SK-N-SH (cell line): ENCODE measurements at regions not wholly inside any gene's neighbourhood (a gene's known extent, or its start where the extent isn't known, plus 50 kb on each side); places are given as distances from the start of the nearest gene placed in this dataset.

Source experiments
- CTCF ChIA-PET: fragments of 300-600, 350-600 bp; formaldehyde crosslinking; extraction: SDS; loops from one replicate; lab custom pipeline; 2021; lab: Yijun Ruan, JAX
- POLR2A ChIA-PET: fragments of 350-600 bp; sonication (Branson Sonifier 250); formaldehyde crosslinking; extraction: SDS; loops from one replicate; lab custom pipeline; 2020; ENCODE audit warnings: antibody characterized with exemption, inconsistent platforms; lab: Yijun Ruan, JAX
- DNase-seq: peaks from one replicate; pipeline ENCODE4 v3.0.0; 2012
- H2AFZ ChIP-seq: fragments of 200-600 bp; sonication (generic); 2 replicates; pipeline ENCODE4 v1.8.1; 2016; ENCODE audit warnings: antibody characterized with exemption, mild to moderate bottlenecking, low read depth
- H3F3A ChIP-seq: fragments of 200-600 bp; sonication (generic); replicated peaks from 2 replicates; pipeline ENCODE3; 2016; ENCODE audit warnings: antibody characterized with exemption, mild to moderate bottlenecking; ENCODE audit not compliant: insufficient read depth
- H3K27ac ChIP-seq, 2 experiments: fragments of 200-500 bp in 1 of 2; fragments of 200-600 bp in 1 of 2; sonication (Bioruptor generic) in 1 of 2; sonication (generic), shearing (Covaris generic) in 1 of 2; 2 replicates each; pipeline versions ENCODE4 v1.5.1 to v1.6.1; 2014 to 2016; ENCODE audit warnings: low read depth in 2 of 2, inconsistent platforms in 1 of 2, low read length in 1 of 2, mild to moderate bottlenecking in 1 of 2, mixed read lengths in 1 of 2
- H3K27me3 ChIP-seq: fragments of 200-600 bp; sonication (generic), shearing (Covaris generic); 2 replicates; pipeline ENCODE4 v1.6.1; 2016; ENCODE audit warnings: mixed run types; ENCODE audit not compliant: insufficient read depth
- H3K36me3 ChIP-seq, 2 experiments: fragments of 200-500 bp in 1 of 2; fragments of 200-600 bp in 1 of 2; sonication (Bioruptor generic) in 1 of 2; sonication (generic) in 1 of 2; replicated peaks in 1 of 2; 2 replicates each; pipeline versions ENCODE3 to v1.5.1; 2014 to 2016; ENCODE audit warnings: low read length in 1 of 2, mild to moderate bottlenecking in 1 of 2; ENCODE audit not compliant: insufficient read depth in 2 of 2, control insufficient read depth in 1 of 2
- H3K4me1 ChIP-seq, 2 experiments: fragments of 200-500 bp in 1 of 2; fragments of 200-600 bp in 1 of 2; sonication (Bioruptor generic) in 1 of 2; sonication (generic), shearing (Covaris generic) in 1 of 2; 2 replicates each; pipeline versions ENCODE4 v1.5.1 to v1.6.1; 2014 to 2016; ENCODE audit warnings: low read depth in 1 of 2, low read length in 1 of 2, mixed run types in 1 of 2; ENCODE audit not compliant: insufficient read depth in 2 of 2, control insufficient read depth in 1 of 2
- H3K4me2 ChIP-seq: fragments of 200-600 bp; sonication (generic), shearing (Covaris generic); 2 replicates; pipeline ENCODE4 v1.6.1; 2017; ENCODE audit warnings: mixed run types
- H3K4me3 ChIP-seq, 2 experiments: fragments of 200-500 bp in 1 of 2; fragments of 200-600 bp in 1 of 2; sonication (Bioruptor generic) in 1 of 2; sonication (generic), shearing (Covaris generic) in 1 of 2; 2 replicates each; pipeline versions ENCODE4 v1.5.1 to v1.8.1; 2014 to 2016; ENCODE audit warnings: low read depth in 2 of 2, inconsistent platforms in 1 of 2, low read length in 1 of 2, mild to moderate bottlenecking in 1 of 2, mixed read lengths in 1 of 2, moderate library complexity in 1 of 2
- H3K79me2 ChIP-seq: fragments of 200-600 bp; sonication (generic); 2 replicates; pipeline ENCODE4 v1.8.1; 2017; ENCODE audit warnings: mild to moderate bottlenecking; ENCODE audit not compliant: insufficient read depth
- H3K9ac ChIP-seq: fragments of 200-600 bp; sonication (generic); 2 replicates; pipeline ENCODE4 v1.6.1; 2017; ENCODE audit warnings: mixed run types
- H3K9me2 ChIP-seq: fragments of 200-600 bp; sonication (generic); 2 replicates; pipeline ENCODE4 v1.6.1; 2017; ENCODE audit warnings: mixed run types
- H3K9me3 ChIP-seq: fragments of 200-600 bp; sonication (generic); 2 replicates; pipeline ENCODE4 v1.6.1; 2017; ENCODE audit warnings: mixed run types, mild to moderate bottlenecking, moderate library complexity
- H4K20me1 ChIP-seq: fragments of 200-600 bp; sonication (generic); 2 replicates; pipeline ENCODE4 v1.6.1; 2017; ENCODE audit warnings: mild to moderate bottlenecking, mixed run types; ENCODE audit not compliant: insufficient read depth
- EZH2phosphoT487 ChIP-seq: fragments of 200-600 bp; sonication (generic); IDR thresholded peaks from 2 replicates; pipeline ENCODE4 v1.6.1; 2017; ENCODE audit warnings: low read depth, mixed run types, mild to moderate bottlenecking, antibody characterized with exemption, moderate library complexity, borderline replicate concordance
- FOSL2 ChIP-seq: IDR thresholded peaks from 2 replicates; pipeline ENCODE4 v1.4.0; 2012; ENCODE audit warnings: low read depth, mild to moderate bottlenecking, moderate library complexity, borderline replicate concordance
- FOXJ3 ChIP-seq: sonication (generic); formaldehyde crosslinking; IDR thresholded peaks from 2 replicates; pipeline ENCODE4 v1.5.1; 2020; ENCODE audit warnings: mild to moderate bottlenecking, missing genetic modification reagents
- GATA2 ChIP-seq: sonication (generic); formaldehyde crosslinking; IDR thresholded peaks from 2 replicates; pipeline ENCODE4 v1.5.0; 2020; ENCODE audit warnings: mild to moderate bottlenecking, missing genetic modification reagents
- MAX ChIP-seq: IDR thresholded peaks from 2 replicates; pipeline ENCODE4 v1.4.0; 2012; ENCODE audit warnings: low read depth
- RXRA ChIP-seq: IDR thresholded peaks from 2 replicates; pipeline ENCODE4 v1.4.0; 2012; ENCODE audit warnings: low read depth, mild to moderate bottlenecking, borderline replicate concordance
- SMC3 ChIP-seq: IDR thresholded peaks from 2 replicates; pipeline ENCODE4 v1.6.1; 2012; ENCODE audit warnings: low read depth, low read length, improper control_type of control experiment
- YY1 ChIP-seq: IDR thresholded peaks from 2 replicates; pipeline ENCODE4 v1.4.0; 2012; ENCODE audit warnings: low read depth, mild to moderate bottlenecking
- WGBS: methylation state at CpG from one replicate; pipeline ENCODE4 v1.1.6; 2017; ENCODE audit warnings: low lambda C conversion rate; 5-methylcytosine and 5-hydroxymethylcytosine counted together
- TF ChIP-seq, protein P1 (sequence below): fragments of 150-350 bp; IDR thresholded peaks from 2 replicates; pipeline ENCODE4 v1.6.1; 2016; ENCODE audit warnings: mild to moderate bottlenecking, low read depth, low read length
- TF ChIP-seq, protein P2 (sequence below): fragments of 200-600 bp; sonication (generic); IDR thresholded peaks from 2 replicates; pipeline ENCODE4 v1.6.1; 2017; ENCODE audit warnings: antibody characterized with exemption, mild to moderate bottlenecking, moderate library complexity

GRCh38 chr13:73230716-73231115 lies 171.9 kb downstream of the KLF5 start (continued):
- TF ChIP-seq, protein P1, sequence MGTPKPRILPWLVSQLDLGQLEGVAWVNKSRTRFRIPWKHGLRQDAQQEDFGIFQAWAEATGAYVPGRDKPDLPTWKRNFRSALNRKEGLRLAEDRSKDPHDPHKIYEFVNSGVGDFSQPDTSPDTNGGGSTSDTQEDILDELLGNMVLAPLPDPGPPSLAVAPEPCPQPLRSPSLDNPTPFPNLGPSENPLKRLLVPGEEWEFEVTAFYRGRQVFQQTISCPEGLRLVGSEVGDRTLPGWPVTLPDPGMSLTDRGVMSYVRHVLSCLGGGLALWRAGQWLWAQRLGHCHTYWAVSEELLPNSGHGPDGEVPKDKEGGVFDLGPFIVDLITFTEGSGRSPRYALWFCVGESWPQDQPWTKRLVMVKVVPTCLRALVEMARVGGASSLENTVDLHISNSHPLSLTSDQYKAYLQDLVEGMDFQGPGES, result no peak
- no peak for TF ChIP-seq YY1
- no peak for TF ChIP-seq FOSL2
- TF ChIP-seq RXRA, result no peak
- no peak for TF ChIP-seq MAX
- TF ChIP-seq GATA2 (CRISPR knock-in tag), result no peak
- TF ChIP-seq, all 33 proteins: peak for 0

- H3K79me2 ChIP-seq, result no peaks in the 10 kb centered on the region
- no peaks in the 10 kb centered on the region for H3K4me1 ChIP-seq
- ChIA-PET POLR2A (no interaction called here), CTCF (no interaction called here)
- H3K9me2 ChIP-seq, result no peaks in the 10 kb centered on the region
- no peak overlapping the region; a peak in 1 of 4 replicates for H3K4me3 ChIP-seq
- no peaks in the 10 kb centered on the region for H3K27me3 ChIP-seq
- no peak overlapping the region for H3K27ac ChIP-seq
- no peaks in the 10 kb centered on the region for H3F3A ChIP-seq
- no peaks in the 10 kb centered on the region for H3K36me3 ChIP-seq
- DNase-seq, result no peak
- H4K20me1 ChIP-seq, result no peaks in the 10 kb centered on the region
- no peak overlapping the region for H3K4me2 ChIP-seq
- H3K9ac ChIP-seq, result no peak overlapping the region
- no peaks in the 10 kb centered on the region for H3K9me3 ChIP-seq
- TF ChIP-seq, protein P2, sequence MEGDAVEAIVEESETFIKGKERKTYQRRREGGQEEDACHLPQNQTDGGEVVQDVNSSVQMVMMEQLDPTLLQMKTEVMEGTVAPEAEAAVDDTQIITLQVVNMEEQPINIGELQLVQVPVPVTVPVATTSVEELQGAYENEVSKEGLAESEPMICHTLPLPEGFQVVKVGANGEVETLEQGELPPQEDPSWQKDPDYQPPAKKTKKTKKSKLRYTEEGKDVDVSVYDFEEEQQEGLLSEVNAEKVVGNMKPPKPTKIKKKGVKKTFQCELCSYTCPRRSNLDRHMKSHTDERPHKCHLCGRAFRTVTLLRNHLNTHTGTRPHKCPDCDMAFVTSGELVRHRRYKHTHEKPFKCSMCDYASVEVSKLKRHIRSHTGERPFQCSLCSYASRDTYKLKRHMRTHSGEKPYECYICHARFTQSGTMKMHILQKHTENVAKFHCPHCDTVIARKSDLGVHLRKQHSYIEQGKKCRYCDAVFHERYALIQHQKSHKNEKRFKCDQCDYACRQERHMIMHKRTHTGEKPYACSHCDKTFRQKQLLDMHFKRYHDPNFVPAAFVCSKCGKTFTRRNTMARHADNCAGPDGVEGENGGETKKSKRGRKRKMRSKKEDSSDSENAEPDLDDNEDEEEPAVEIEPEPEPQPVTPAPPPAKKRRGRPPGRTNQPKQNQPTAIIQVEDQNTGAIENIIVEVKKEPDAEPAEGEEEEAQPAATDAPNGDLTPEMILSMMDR, result peak; percentile 22; the same call in 1 of the 2 replicates
- TF ChIP-seq FOXJ3 (CRISPR knock-in tag), result no peak
- TF ChIP-seq, all 33 proteins: peak for 1
- no peak overlapping the region for H2AFZ ChIP-seq
These were observed 169.7 kb downstream of the KLF5 start for GRCh38 chr13:73228546-73228945.

- H3F3A ChIP-seq, result no peaks in the 10 kb centered on the region
- no peaks in the 10 kb centered on the region for H3K27me3 ChIP-seq
- ChIA-PET CTCF (no interaction called here), POLR2A (no interaction called here)
- TF ChIP-seq SMC3 (no peak), EZH2phosphoT487 (no peak)
- H4K20me1 ChIP-seq, result no peaks in the 10 kb centered on the region
- no peaks in the 10 kb centered on the region for H3K9me3 ChIP-seq
- no peaks in the 10 kb centered on the region for H3K79me2 ChIP-seq
- no peak overlapping the region for H3K27ac ChIP-seq
- no peak overlapping the region for H3K9ac ChIP-seq
- H3K4me1 ChIP-seq, result no peaks in the 10 kb centered on the region
- no peak overlapping the region for H2AFZ ChIP-seq
- no peaks in the 10 kb centered on the region for H3K36me3 ChIP-seq
- WGBS, result 88% methylated on average over 1 of the region's 1 CpG
- H3K9me2 ChIP-seq, result no peaks in the 10 kb centered on the region
- no peak for DNase-seq
- no peak overlapping the region for H3K4me2 ChIP-seq
- H3K4me3 ChIP-seq, result no peak overlapping the region
These were observed 167.2 kb downstream of the KLF5 start for GRCh38 chr13:73225990-73226389.
